ENCODE measurements at regions not wholly inside any gene's neighbourhood (a gene's known extent, or its start where the extent isn't known, plus 50 kb on each side); places are given as distances from the start of the nearest gene placed in this dataset.

GRCh38 chr4:163846008-163846407 lies 351.5 kb downstream of the TMA16 start:
- TF ChIP-seq CTCF (IDR thresholded peaks at IDR 0.05): no peak
- Histone ChIP-seq H3K27ac (no peak overlapping the region), H3K4me3 (no peak overlapping the region)
- no peak for DNase-seq (ENCODE audit: low spot score)

- no peak for DNase-seq (ENCODE audit: low spot score)
- TF ChIP-seq CTCF (IDR thresholded peaks at IDR 0.05): no peak
- Histone ChIP-seq H3K27ac (no peak overlapping the region), H3K4me3 (no peak overlapping the region)
Measured at GRCh38 chr4:163852246-163852645, 357.8 kb downstream of the TMA16 start.

GRCh38 chr4:163857903-163858302 lies 363.4 kb downstream of the TMA16 start:
- TF ChIP-seq CTCF (IDR thresholded peaks at IDR 0.05): no peak

GRCh38 chr4:163858515-163858914 lies 364.0 kb downstream of the TMA16 start:
- Histone ChIP-seq H3K27ac (no peak overlapping the region), H3K4me3 (no peak overlapping the region)
- DNase-seq (ENCODE audit: low spot score): no peak
- no peak for TF ChIP-seq CTCF (IDR thresholded peaks at IDR 0.05)

More at GRCh38 chr4:163857903-163858302, 363.4 kb downstream of the TMA16 start:
- Histone ChIP-seq H3K27ac (no peak overlapping the region), H3K4me3 (no peak overlapping the region)
- DNase-seq (ENCODE audit: low spot score): no peak

- H3K27ac ChIP-seq: no peak overlapping the region
- H3K4me3 ChIP-seq: no peak overlapping the region
- no peak for TF ChIP-seq CTCF (IDR thresholded peaks at IDR 0.05)
- no peak for DNase-seq (ENCODE audit: low spot score)
Measured at GRCh38 chr4:163863082-163863481, 368.6 kb downstream of the TMA16 start.

- no peak overlapping the region for H3K4me3 ChIP-seq
- no peak for TF ChIP-seq CTCF (IDR thresholded peaks at IDR 0.05)
- DNase-seq (ENCODE audit: low spot score): no peak
- no peak overlapping the region for H3K27ac ChIP-seq
Measured at GRCh38 chr4:163865010-163865409, 370.5 kb downstream of the TMA16 start.

- TF ChIP-seq CTCF (IDR thresholded peaks at IDR 0.05): no peak
- no peak overlapping the region for H3K27ac ChIP-seq
- DNase-seq (ENCODE audit: low spot score): no peak
- H3K4me3 ChIP-seq: no peak overlapping the region
Measured at GRCh38 chr4:163866728-163867315, 372.3 kb downstream of the TMA16 start.

Measured in coronary artery (tissue), 2 donors.